NCI-H82 (cell line): ENCODE measurements at regions not wholly inside any gene's neighbourhood (a gene's known extent, or its start where the extent isn't known, plus 50 kb on each side); places are given as distances from the start of the nearest gene placed in this dataset.

Source experiments
- DNase-seq: peaks from one replicate; lab custom pipeline; 2025; lab: John Stamatoyannopoulos, UW

DNA sequence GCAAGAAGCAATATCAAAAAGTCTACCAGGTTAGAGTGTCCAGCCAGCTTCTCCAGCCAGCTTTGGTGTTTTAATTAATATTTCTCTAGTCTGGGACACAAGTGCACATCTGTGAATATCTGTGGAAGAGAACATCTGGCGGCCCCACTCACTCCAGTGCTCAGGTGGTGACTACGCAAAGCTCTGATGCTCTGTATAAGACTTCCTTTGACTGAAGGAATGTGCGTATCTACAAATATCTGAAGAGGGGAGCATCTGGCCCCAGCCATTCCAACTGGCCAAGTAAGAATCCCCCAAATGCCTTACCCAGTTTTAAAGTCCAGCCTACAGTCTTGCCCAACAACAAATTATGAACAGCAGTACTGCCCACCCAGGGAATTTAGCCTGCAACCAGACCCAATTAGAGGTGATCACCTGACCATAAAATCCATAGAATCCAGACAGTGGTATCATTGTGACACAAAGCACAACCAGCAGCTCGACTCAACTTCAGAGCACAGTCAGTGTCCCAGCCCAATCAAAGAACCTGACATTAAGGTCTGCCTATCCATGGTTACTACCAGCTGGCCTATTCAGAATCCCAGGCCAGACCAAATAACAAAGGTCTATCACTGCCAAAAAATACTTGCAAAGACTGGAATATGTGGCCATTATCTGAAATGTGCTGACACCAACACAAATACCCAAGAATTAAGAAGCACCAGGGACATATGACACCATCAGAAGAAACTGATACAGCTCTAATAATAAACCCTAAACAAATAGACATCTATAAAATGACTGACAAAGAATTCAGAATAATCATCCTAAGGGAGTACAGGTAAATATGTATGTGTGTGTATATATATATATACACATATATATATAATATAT lies 76.1 kb upstream of the MANEA start:
- no peak for DNase-seq

DNA sequence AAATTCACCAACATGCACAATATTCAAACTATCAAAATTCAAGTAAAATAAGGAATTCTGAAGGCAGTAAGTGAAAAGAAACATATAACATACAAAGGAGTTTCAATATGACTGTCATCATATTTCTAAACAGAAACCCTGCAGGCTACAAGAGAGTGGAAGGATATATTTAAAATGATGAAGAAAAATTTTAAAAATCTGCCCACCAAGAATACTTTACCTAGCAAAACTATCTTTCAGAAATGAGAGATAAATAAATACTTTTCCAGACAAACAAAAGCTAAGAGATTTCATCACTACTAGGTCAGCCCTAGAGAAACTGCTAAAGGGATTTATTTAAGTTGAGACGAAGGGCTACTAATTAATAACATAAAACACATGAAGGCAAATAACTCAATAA lies 73.8 kb upstream of the MANEA start:
- DNase-seq = no peak

DNA sequence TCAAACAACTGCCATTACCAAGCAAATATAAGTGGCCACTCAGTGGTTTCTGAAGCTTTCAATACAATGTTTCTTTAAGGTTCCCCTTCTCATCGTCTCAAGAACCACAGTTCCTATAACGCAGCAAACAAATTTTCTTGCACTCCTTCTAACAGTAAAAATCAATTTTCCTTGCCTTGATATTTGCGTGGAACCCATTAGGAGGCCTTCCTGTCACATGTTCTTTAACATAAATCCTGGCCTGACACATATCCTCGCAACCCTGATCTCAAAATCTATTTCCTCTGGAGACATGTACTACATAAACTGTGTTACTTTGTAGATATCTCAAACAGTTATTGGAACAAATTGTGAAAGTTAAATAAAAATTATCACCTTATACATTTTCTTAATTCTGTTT lies 65.9 kb upstream of the MANEA start:
- no peak for DNase-seq

DNA sequence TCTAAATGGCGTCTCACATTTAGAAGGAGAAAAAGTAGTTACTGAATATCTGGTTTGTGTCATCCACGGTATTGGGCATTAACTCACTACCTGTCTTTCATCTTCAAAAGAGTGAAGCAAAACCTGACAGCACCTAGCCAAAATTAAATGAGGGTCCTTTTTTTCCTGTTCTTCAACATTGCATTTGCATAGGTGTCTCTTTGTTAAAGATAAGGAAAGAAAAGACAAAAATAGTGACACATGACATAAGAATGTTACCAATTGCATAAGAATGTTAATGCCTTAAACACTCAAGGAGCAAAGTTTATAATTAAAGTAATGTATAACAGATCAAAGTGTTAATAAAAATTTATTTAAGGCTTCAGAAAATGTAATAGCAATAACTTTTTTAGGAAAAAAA lies 61.4 kb upstream of the MANEA start:
- DNase-seq = no peak

DNA sequence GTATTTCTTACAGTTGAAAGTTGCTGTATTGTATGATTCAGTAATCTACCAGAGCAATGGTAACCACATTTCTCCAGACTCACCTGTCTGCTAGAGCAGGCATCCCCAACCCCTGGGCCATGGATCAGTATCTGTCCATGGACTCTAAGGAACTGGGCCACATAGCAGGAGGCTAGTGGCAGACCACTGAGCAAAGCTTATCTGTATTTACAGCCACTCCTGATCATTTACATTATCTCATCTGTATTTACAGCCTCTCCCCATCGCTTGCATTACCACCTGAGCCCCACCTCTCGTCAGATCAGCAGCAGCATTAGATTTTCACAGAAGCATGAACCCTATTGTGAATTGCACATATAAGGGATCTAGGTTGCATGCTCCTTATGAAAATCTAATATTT lies 60.3 kb upstream of the MANEA start:
- DNase-seq = no peak

DNA sequence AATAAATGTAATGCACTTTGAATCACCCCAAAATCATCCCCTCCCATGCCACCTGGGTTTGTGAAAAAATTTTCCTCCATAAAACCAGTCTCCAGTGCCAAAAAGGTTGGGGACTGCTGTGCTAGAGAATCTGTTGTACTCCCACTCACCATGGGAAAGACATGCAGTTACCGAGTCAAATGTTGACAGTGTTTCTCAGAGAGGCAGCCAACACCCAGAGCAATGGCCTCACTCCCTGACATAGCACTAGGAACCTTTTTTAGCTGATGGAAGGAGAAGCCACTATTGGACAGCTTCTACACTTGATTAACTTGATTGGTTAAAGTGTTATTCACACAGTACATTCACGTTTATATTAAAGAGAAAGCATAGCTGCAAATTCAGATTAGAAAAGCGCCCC lies 59.8 kb upstream of the MANEA start:
- DNase-seq = no peak

DNA sequence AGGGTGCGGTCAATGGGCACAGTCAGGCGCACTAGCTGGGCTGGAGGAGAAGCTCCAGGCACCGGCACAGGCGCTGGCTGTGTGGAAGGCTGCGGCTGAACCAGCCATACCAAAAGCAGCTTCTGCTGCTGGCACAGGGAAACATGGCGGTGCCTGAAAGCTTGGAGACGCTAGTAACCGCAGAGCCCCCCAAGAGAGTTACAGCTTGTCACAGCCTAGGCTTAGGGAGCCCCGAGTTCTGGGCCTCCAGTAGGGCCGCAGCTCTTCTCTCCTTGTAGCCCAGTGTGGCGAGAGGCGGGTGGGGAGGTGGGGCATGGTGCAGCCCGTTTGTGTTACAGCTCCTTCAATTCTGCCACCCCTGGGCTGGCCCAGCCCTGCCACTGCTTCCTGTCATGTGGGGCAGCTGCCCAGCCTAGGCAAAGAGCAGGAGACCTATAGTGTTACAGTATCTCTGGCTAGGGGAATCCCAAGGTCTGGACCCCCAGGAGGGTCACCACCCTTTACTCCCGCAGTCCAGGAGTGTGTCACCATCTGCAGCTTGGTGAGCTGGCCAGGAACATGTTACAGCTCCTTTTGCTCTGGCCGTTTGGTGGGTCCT lies 58.6 kb upstream of the MANEA start:
- DNase-seq = no peak

DNA sequence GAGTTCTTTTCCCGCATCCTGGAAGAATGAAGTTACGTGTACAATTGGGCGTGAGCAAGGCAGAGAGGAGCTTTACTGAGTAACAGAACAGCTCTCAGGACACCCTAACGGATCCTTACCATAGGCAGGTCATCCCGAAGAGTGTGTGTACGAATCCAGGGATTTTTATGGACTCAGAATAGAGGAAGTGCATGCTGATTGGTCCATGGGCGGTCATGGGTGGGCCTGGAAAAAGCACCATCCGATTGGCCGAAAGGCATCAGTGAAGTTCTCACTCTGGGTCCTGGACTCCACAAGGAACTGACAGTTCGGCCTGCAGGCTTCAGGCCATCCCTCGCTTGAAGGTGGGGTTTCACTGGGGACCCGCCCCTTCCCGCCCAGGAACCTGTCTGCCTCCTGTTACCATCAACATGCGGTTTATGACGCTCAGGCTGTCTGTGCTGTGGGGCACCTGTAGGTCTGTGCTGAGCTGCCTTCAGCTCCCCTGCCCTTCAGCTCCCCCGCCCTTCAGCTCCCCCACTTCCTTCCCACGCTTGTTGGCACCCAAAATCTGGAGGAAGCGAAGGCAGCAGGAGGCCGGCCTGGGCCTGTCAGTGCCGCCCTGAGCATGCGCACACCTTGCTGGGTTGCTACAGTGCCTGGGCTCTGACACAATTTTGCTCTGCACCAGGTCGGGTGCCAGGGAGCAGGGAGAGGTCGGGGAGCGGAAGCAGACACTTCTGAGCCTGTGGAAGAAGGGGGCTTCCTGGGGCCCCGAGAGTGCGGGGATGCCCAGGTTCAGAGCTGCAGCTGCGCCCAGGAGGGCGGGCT lies 57.9 kb upstream of the MANEA start:
- no peak for DNase-seq

DNA sequence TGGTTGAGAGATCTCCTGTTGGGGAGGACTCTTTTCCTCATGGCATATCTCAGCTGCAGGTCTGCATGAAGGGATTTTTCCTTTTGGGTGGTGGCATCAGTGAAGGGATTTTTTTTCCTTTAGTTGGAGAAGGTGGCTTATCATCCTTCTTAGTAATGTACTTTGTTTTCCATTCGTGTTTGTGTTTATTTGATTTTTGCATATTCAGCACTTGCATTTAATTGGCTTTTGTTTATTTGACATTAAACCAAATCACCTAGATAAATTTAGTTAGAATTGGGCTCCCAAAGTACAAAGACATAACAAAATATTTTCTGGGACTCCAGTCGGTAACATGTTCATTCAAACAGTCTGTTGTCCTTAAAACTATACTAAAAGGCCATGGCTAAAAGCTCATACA lies 56.2 kb upstream of the MANEA start:
- no peak for DNase-seq
